KOPT-K1 (cell line): ENCODE measurements at regions not wholly inside any gene's neighbourhood (a gene's known extent, or its start where the extent isn't known, plus 50 kb on each side); places are given as distances from the start of the nearest gene placed in this dataset.

ENCODE experiments used
- H3K27ac ChIP-seq: fragments of 200-600 bp; sonication (generic); 2 replicates; pipeline ENCODE4 v1.5.1; 2016; ENCODE audit warnings: antibody characterized with exemption, mild to moderate bottlenecking, low read depth, low read length; ENCODE audit not compliant: poor library complexity, severe bottlenecking
- H3K36me3 ChIP-seq: fragments of 200-600 bp; sonication (generic); 2 replicates; pipeline ENCODE4 v1.5.1; 2017; ENCODE audit warnings: antibody characterized with exemption, mild to moderate bottlenecking, low read length, moderate library complexity; ENCODE audit not compliant: insufficient read depth
- H3K9me3 ChIP-seq: fragments of 200-600 bp; sonication (generic); 2 replicates; pipeline ENCODE4 v1.5.1; 2017; ENCODE audit warnings: antibody characterized with exemption, low read length, mild to moderate bottlenecking; ENCODE audit not compliant: insufficient read depth, poor library complexity, severe bottlenecking

DNA sequence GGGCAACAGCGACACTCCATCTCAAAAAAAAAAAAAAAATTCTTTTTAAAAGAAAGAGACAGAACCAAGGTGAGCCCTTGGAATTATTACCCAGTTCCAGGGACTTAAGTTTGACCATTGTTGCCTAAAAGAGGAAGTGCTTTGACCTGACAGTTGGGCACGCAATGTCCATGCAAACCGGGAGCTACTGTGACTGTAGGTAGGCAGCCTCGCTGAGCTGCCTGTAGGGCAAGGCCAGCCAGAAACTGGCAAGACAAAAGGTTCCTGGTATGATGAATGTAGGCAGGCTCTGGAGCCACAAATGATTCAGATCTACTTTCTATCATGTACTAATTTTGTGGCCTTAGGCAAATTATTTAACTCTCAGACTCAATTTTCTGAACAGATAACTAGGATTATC, 334.8 kb upstream of the ZNF462 start:
- H3K9me3 ChIP-seq = no peaks in the 10 kb centered on the region
- no peak overlapping the region for H3K27ac ChIP-seq
- H3K36me3 ChIP-seq = no peaks in the 10 kb centered on the region

DNA sequence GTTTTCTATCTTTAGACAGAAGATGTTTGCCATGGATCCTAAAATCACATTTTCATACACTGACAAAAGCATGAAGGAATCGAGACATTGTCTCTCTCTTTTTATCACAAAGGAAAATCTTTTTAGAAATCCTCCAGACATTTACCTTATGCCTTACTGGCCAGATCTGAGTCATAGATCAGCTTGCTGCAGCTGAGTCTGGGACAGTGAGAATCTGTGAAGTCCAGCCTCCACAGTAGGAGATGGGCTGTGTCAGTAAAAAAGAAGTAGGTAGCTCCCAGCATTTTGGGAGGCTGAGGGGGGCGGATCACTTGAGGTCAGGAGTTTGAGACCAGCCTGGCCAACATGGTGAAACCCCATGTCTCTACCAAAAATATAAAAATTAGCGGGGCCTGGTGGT, 333.4 kb upstream of the ZNF462 start:
- no peak overlapping the region for H3K27ac ChIP-seq
- H3K36me3 ChIP-seq = no peaks in the 10 kb centered on the region

DNA sequence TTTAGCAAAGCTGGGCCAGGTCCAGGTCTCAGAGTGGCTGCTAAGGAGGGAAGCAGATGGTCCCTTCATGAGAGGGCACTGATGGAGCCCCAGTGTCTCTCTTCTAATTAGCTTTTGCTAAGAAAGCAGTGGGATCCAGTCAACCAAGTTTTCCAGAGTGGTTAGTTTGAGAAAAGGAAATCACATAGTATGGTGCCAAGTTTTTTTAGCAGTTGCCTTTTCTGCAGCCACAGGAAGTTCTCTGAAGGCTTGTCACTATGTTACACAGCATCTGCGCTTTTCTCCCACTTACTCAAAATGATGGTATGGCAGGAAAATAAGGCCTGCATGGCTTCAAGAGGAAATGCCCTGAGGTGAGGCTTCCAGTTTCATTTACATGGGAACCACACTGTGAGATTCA, 331.5 kb upstream of the ZNF462 start:
- Histone ChIP-seq H3K36me3 (no peaks in the 10 kb centered on the region), H3K27ac (no peak overlapping the region), H3K9me3 (no peaks in the 10 kb centered on the region)

More for the DNA sequence above, 333.4 kb upstream of the ZNF462 start:
- no peaks in the 10 kb centered on the region for H3K9me3 ChIP-seq

DNA sequence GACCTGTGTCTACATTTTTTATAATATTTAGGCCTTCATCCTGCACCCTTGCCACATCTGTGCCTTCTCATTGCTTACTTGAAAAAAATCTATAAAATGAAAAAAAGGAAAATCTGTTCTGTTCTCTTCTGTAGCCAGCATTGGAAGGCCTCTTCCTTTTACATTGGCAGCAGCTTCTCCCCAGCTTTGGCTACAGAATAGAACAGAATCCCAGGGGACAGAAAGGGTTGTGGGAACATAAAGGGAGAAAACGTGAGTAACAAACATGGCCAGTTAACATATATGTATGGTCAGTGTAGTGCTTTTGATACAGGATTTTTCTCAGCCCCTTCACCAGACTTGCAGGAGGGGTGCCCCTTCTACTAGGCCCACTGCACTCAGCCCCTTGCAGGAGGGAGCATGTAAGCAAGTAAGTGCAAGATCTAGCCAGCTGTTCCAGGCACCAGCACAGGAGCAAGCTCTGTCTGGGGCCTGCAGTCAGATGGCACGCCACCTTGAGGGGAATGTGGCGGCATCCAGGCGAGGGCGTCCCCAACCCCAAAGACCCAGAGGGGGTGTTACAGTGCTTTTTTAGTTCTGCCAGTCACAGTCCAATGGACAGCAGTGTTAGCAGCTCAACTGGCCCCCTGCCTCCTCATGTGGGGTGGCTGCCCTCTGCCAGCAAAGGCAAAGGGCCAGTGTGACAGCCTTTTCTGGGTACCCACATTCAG, 330.5 kb upstream of the ZNF462 start:
- Histone ChIP-seq H3K9me3 (no peaks in the 10 kb centered on the region), H3K27ac (no peak overlapping the region), H3K36me3 (no peaks in the 10 kb centered on the region)

DNA sequence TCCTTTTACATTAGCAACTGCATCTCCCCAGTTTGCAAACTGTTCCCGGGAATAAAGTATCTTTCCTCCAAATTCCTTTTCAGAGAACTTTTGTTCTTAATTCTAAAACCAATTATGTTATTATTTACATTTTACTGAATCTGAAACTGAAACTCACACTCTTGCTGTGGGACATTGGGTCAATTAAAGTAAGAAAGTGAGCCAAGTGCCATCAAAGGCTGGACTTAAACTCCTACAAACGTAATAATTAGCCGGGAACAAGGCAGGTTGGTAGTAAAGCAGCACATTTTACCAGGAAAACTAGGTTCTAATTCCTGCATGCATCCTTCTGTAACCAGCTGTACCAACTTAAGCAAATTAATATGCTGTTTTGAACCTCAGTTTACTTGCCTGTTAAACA, 328.2 kb upstream of the ZNF462 start:
- H3K9me3 ChIP-seq = no peaks in the 10 kb centered on the region
- H3K36me3 ChIP-seq = no peaks in the 10 kb centered on the region
- H3K27ac ChIP-seq = no peak overlapping the region

DNA sequence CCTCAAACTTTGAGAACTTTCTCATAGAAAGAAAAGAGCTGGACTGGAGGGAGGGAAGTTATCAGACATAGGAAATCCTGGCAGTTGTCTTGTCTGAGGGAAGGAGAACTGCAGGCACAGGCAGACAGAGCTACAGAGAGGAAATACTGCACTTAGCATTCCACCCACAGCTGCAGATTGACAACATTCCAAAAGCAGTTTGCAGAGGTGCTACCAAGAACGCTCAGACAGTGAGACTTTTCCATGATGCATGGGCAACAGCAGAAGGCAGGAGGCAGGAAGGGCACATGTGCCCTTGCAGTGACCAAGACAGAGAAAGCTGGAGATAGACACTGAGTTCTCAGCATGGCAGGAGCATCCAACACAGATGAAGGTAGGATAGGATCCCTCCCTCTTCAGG, 327.5 kb upstream of the ZNF462 start:
- no peaks in the 10 kb centered on the region for H3K36me3 ChIP-seq
- no peaks in the 10 kb centered on the region for H3K9me3 ChIP-seq
- H3K27ac ChIP-seq = no peak overlapping the region

DNA sequence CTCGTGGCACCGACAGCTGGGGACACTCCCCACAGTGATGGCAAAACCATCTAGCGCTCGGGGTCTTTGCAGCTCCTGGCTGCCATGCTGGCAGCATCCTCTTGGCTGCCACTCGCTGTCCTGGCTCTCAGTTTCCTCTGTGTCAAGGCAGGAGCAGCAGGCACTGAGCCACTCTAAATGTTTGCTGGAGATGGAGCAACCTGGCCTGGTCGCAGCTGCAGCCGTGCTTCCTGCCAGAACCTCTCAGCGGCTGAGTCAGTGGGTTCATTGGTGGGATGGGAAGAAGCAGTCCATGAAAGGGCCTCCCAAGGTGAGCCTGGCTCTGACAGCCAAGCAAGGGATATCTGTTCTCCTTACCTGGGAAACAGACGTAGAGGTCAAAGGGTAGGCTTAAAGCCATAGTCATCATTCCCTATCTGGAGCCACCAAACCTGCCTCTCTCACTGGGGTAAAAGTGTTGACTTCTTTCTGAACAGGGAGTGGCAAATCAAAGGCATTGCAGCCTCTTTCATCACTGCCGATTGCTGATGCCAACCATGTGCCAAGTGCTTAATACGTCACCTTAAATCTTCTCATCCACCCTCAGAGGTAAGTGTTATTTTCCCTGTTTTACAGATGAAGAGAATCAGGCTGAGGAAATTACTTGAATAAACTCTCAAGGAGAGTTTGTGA, 304.8 kb upstream of the ZNF462 start:
- Histone ChIP-seq H3K9me3 (no peaks in the 10 kb centered on the region), H3K27ac (no peak overlapping the region)

DNA sequence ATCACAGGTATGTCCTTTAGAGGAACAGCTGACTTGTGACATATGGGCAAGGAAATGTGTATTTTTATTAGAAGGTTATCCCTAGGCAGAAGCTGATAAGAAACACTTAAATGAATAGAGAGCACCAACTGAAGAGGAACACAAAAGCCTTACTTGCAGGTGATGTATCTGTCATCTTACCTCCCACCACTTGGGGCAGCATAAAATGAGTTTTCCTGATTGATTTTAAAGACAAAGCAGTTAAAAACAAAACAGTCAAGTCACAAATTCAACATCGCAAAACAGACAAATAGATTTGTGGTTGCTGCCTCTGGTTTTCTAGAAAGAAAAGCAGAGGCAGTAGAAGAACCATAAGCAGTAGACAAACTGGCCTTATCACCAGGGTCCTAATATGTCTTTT, 302.4 kb upstream of the ZNF462 start:
- no peaks in the 10 kb centered on the region for H3K36me3 ChIP-seq
- H3K27ac ChIP-seq = no peak overlapping the region
- no peaks in the 10 kb centered on the region for H3K9me3 ChIP-seq

More for the DNA sequence above, 304.8 kb upstream of the ZNF462 start:
- H3K36me3 ChIP-seq = no peaks in the 10 kb centered on the region

DNA sequence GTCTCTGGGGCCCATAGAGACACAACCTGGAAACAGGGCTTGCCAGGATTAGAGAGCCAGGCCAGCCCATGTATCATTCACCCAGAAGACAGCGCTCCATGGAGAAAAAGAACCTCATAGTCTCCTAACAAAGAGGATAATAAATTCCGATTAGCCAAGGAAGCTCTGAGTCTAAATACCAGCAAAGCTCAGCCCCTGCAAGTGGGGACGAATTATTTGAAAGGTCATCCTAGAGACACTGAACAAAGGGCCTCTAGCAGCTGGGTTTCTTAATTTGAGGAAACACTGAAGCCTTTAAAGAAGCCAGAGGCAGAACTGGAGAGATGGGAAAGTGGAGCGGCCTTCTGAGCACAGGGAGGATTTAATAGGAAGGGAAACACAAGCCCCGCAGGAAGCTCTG, 287.1 kb upstream of the ZNF462 start:
- H3K36me3 ChIP-seq = no peaks in the 10 kb centered on the region
- no peaks in the 10 kb centered on the region for H3K9me3 ChIP-seq
- no peak overlapping the region for H3K27ac ChIP-seq

DNA sequence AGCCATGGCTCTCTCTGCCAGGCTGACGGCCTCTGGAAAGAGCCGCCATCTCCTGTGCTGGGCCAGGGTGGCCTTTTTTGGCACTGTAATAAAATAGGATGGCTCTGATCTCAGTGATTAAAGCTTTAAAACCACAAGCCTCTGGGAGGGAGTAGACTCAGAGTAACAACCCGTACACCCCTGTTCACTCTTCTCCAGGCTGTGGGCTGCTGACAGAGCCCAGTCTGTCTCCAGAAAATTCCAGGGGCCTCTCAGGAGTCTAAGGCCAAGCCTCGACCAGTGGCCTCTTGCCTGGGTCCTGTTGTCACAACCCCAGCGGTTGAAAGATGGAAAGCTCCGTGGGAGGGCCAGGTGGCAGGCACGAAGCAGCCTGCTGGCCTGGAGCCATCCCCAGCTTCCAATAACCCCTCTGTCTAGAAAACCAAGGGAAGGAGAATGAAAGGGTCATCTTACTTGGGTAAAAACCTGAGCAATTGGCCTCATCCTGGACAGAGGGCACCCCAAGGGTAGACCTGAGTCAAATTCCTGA, 286.7 kb upstream of the ZNF462 start:
- no peaks in the 10 kb centered on the region for H3K9me3 ChIP-seq
- no peak overlapping the region for H3K27ac ChIP-seq
- no peaks in the 10 kb centered on the region for H3K36me3 ChIP-seq

DNA sequence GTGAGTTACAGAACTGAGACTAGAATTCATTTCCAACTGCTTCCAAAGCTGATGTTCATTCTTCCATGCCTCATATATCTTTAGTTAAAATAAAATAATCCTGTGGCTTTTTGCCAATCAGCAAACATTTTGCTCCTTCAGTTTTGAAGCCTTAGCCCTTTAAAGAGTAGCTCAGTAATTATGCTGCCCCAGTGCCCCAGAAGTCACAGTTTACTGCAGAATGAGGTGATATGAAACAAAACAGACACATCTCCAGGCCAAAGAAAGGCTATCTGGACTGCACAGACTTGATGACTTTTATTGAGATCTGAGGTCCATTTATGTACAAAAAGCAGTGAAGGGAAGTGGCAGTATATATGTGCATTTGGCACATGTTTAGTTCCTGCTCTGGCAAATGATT, 285.8 kb upstream of the ZNF462 start:
- no peaks in the 10 kb centered on the region for H3K36me3 ChIP-seq

DNA sequence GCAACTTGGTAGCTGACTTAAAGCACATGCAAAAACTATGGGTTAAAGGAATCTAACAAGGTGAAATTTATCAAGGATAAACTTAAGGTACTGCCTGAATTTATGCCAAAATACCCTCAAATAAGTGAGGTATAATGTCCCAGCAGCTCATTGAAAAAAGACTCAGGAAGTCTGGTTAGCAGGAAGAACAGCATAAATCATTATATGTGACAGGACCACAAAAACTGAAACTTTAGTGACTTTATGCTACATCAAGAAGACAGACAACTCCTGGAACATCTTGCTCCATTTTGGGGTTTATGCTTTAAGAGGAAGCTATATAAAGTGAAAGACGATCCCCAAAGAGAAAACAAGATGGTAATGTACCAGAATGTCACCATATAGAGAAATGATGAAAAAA, 282.4 kb upstream of the ZNF462 start:
- Histone ChIP-seq H3K27ac (no peak overlapping the region), H3K9me3 (no peaks in the 10 kb centered on the region), H3K36me3 (no peaks in the 10 kb centered on the region)

More for the DNA sequence above, 285.8 kb upstream of the ZNF462 start:
- H3K9me3 ChIP-seq = no peaks in the 10 kb centered on the region
- H3K27ac ChIP-seq = no peak overlapping the region

DNA sequence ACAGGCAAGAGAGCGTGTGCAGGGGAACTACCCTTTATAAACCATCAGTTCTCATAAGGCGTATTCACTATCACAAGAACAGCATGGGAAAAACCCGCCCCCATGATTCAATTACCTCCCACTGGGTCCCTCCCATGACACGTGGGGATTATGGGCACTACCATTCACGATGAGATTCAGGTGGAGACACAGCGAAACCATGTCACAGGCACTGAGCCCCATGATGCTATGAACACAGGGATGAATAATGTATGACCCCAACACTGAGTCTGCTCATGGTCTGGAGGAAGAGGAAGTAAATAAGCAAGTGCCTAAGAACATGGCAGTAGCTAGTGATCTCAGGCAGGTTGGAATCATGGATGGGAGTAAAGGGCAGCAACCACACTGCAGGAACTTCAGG, 281.0 kb upstream of the ZNF462 start:
- no peaks in the 10 kb centered on the region for H3K9me3 ChIP-seq

DNA sequence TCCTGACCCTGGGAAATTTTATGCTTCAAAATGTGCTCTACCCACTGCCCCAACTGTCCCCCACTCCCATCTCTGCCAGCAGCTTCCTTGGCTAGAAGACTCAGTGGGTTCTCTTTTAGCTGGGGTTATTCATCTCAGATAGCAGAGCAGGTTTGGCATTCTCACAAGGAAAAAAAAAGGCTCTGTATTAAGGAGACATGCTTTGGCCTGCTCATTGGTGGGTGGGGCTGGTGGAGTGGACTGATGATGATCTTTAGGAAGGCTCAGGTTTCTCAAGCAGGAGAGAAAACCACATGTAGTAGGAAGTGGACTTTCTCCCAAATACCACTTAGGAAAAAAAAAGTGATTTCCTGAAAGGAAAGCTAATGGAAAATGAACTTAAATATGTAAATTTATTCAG, 279.2 kb upstream of the ZNF462 start:
- Histone ChIP-seq H3K9me3 (no peaks in the 10 kb centered on the region), H3K36me3 (no peaks in the 10 kb centered on the region), H3K27ac (no peak overlapping the region)

More for the DNA sequence above, 281.0 kb upstream of the ZNF462 start:
- no peaks in the 10 kb centered on the region for H3K36me3 ChIP-seq
- no peak overlapping the region for H3K27ac ChIP-seq

DNA sequence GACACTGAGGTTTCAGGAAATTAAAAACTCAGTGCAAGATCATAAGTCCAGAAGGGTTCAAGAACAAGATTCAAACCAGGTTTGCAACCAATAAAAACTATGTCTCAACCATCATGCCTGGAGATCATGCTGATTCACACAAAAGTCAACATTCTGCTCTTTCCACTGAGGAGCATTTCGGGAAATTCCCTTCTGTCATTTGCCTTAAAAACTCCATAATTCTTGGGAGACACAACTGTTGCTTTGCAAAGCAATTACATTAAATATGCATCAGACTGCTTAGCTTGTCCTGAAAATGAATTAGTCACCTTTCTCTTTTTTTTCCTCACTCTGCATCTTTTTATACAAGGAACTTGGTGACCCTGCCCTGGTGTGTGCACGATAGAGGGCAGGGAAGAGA, 275.9 kb upstream of the ZNF462 start:
- no peaks in the 10 kb centered on the region for H3K9me3 ChIP-seq
- H3K27ac ChIP-seq = no peak overlapping the region
- H3K36me3 ChIP-seq = no peaks in the 10 kb centered on the region

DNA sequence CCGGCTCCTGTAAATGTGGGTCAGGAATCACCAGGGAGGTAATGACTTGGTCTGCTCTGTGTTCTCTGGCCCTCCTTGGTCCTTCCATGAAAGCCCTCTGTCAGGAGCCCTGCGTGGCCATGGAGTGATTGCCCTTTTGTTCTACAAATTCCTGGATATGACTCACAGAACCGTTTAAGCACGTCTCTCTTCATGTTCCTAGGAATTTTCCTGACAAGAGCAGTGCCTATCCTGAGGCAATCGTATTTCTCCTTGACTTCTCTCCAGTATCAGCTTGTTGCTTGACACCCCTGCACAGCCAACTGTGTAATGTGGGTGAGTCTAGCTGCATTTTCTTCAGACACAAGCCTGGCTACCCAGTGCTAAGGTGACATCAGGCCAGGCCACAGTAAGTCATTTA, 274.3 kb upstream of the ZNF462 start:
- Histone ChIP-seq H3K27ac (no peak overlapping the region), H3K9me3 (no peaks in the 10 kb centered on the region), H3K36me3 (no peaks in the 10 kb centered on the region)
